Activated naive CD8-positive, alpha-beta T cell treated with anti-CD3 and anti-CD28 coated beads for 36 hours (primary cell): ENCODE measurements at regions not wholly inside any gene's neighbourhood (a gene's known extent, or its start where the extent isn't known, plus 50 kb on each side); places are given as distances from the start of the nearest gene placed in this dataset.
A peak's percentile ranks its signal among the peaks of the same experiment; 100 is the strongest.

Source experiments
- DNase-seq: peaks from one replicate; pipeline ENCODE4 v3.0.0; 2021
- H3K27ac Mint-ChIP-seq: one replicate; pipeline ENCODE4 v1.8.0; 2022; ENCODE audit warnings: mild to moderate bottlenecking, moderate library complexity, mixed read lengths
- H3K27me3 Mint-ChIP-seq: one replicate; pipeline ENCODE4 v1.8.0; 2022; ENCODE audit warnings: mild to moderate bottlenecking, mixed read lengths
- H3K36me3 Mint-ChIP-seq: one replicate; pipeline ENCODE4 v1.8.0; 2021; ENCODE audit warnings: mild to moderate bottlenecking, mixed read lengths
- H3K4me1 Mint-ChIP-seq: one replicate; pipeline ENCODE4 v1.8.0; 2021; ENCODE audit warnings: mixed read lengths
- H3K4me3 Mint-ChIP-seq: one replicate; pipeline ENCODE4 v1.8.0; 2022; ENCODE audit warnings: mild to moderate bottlenecking, moderate library complexity, mixed read lengths
- H3K9me3 Mint-ChIP-seq: one replicate; pipeline ENCODE4 v1.8.0; 2022; ENCODE audit warnings: mixed read lengths

DNA sequence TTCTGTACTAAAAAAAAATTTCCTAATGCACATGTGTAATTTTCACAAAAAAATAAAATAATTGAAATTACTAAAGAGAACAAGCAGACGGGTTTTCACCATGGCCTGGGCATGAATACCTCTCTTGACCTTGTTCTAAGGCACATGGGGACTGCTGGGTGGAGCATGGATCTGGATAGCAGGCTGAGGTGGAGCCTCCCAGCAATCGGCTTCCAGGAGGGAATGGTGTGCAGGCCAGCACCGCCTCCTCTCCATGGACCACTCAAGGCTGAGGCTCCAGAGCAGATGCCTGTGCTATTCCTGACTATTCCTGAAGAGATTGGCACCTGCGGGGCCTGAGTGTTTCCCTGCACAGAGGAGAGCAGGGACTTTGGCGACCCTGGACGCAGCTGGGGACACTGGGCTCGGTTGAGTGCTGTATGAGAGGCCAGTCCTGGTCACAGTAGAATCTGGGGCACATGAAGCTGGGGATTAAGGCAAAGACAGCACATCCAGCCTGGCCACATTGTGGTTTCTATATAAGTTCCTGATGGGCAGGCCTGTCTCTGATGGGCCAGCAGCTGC, 963.6 kb downstream of the BRD1 start:
- Mint-ChIP-seq H3K27me3 (peaks cover 10% of the 10 kb centered on the region), H3K9me3 (no peaks in the 10 kb centered on the region), H3K36me3 (no peaks in the 10 kb centered on the region), H3K27ac (no peak overlapping the region), H3K4me3 (no peak overlapping the region), H3K4me1 (no peaks in the 10 kb centered on the region)
- DNase-seq, result no peak

DNA sequence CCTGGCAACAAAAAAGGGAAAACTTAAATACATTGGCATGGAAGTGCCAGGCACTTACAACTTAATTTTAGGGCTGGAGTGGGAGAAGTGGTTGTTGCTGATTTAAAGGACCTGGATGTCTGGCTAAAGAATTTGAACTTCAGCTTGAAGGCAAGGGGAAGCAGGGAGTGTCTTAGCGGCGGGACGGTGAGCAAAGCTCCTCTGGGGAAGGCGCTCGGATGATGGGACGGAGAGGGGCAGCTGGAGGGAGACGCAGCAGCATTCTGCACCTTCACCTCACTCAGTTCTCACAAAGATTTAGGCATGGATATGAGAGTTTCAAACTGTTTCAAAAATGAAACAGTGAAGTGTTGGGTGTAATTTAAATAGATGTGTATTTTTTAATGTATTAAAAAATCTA, 967.1 kb downstream of the BRD1 start:
- Mint-ChIP-seq H3K9me3 (no peaks in the 10 kb centered on the region), H3K4me3 (no peak overlapping the region), H3K27me3 (peaks cover 11% of the 10 kb centered on the region), H3K27ac (no peak overlapping the region), H3K36me3 (no peaks in the 10 kb centered on the region), H3K4me1 (no peaks in the 10 kb centered on the region)
- no peak for DNase-seq

DNA sequence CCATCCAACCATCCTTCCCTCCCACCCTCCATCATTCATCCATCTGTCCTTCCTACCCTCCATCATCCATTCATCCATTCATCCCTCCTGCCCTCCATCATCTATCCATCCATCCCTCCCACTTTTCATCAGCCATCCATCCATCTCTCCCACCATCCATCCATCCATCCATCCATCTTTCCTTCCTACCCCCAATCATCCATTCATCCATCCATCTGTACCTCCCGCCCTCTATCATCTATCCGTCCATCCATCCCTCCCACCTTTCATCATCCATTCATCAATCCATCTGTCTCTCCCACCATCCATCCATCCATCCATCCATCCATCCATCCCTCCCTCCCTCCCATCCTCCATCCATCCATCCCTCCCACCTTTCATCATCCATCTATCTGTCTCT, 968.8 kb downstream of the BRD1 start:
- H3K27ac Mint-ChIP-seq, result peak overlapping the region; percentile 14
- no peaks in the 10 kb centered on the region for H3K9me3 Mint-ChIP-seq
- H3K36me3 Mint-ChIP-seq, result no peaks in the 10 kb centered on the region
- H3K4me3 Mint-ChIP-seq, result no peak overlapping the region
- DNase-seq, result no peak
- no peaks in the 10 kb centered on the region for H3K4me1 Mint-ChIP-seq
- H3K27me3 Mint-ChIP-seq, result peaks cover 6% of the 10 kb centered on the region

DNA sequence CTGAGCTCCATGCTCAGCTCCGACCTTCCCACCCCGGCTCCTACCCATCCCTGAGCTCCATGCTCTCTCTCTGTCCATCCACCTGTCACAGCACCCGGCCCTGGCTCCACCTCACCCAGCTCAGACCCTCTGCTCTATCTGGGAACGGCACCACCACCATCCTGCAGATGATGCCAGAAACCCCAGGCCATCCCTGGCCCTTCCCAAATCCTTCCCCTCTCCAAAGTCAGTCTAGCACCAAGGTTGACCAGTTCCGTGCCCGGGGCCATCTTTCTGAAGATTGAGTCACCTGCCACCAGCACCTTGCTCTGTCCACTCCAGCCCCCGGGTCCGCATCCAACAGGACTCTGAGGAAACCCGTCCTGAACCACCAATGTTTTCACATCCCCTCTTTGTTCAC, 969.6 kb downstream of the BRD1 start:
- no peak for DNase-seq
- Mint-ChIP-seq H3K4me3 (no peak overlapping the region), H3K4me1 (no peaks in the 10 kb centered on the region), H3K9me3 (no peaks in the 10 kb centered on the region), H3K27ac (peak overlapping the region; percentile 46), H3K36me3 (no peaks in the 10 kb centered on the region), H3K27me3 (peaks cover 6% of the 10 kb centered on the region)

DNA sequence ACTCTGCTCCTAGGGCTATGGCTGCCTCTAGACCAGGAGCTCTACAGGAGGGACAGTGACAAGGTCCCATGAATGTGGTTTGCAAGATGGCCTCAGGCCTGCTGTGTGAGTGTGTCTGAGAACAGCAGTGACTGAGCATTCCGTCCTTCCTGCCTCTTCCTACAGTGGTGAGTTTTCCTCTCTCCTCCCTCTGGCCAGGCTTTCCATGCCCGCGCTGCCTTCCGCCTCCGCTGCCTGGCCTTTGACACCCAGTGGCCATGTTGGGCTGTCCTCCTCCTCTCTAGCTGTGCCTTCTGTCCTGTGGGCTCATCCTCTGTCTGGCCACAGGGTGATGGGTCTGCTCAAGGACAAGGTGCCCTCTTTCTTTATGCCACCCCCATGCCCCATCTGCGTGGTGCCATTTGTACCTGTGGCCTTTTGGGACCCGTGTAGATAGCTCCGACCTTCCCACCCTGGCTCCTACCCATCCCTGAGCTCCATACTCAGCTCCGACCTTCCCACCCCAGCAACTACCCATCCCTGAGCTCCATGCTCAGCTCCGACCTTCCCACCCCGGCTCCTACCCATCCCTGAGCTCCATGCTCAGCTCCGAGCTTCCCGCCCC, 970.4 kb downstream of the BRD1 start:
- Mint-ChIP-seq H3K27me3 (peaks cover 6% of the 10 kb centered on the region), H3K27ac (no peak overlapping the region), H3K9me3 (no peaks in the 10 kb centered on the region), H3K36me3 (no peaks in the 10 kb centered on the region), H3K4me3 (no peak overlapping the region), H3K4me1 (no peaks in the 10 kb centered on the region)
- DNase-seq, result no peak

DNA sequence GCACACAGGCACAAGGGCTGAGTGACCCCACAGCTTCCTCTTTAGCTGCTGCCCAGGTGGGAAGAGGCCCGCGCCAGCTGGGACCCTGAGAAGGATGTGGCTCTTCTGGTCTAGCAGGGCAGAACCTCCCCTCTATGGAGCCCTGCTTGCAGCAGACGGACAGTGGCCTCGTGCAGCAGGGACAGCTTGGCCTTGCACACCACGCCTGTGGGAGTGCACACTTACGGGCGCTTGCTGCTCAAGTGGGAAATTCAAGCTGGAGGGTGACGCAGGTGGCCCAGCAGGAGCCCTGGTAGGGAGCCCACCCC, 971.4 kb downstream of the BRD1 start:
- peaks cover 6% of the 10 kb centered on the region for H3K27me3 Mint-ChIP-seq
- H3K9me3 Mint-ChIP-seq, result no peaks in the 10 kb centered on the region
- H3K36me3 Mint-ChIP-seq, result no peaks in the 10 kb centered on the region
- H3K27ac Mint-ChIP-seq, result no peak overlapping the region
- H3K4me1 Mint-ChIP-seq, result no peaks in the 10 kb centered on the region
- DNase-seq, result no peak
- no peak overlapping the region for H3K4me3 Mint-ChIP-seq

DNA sequence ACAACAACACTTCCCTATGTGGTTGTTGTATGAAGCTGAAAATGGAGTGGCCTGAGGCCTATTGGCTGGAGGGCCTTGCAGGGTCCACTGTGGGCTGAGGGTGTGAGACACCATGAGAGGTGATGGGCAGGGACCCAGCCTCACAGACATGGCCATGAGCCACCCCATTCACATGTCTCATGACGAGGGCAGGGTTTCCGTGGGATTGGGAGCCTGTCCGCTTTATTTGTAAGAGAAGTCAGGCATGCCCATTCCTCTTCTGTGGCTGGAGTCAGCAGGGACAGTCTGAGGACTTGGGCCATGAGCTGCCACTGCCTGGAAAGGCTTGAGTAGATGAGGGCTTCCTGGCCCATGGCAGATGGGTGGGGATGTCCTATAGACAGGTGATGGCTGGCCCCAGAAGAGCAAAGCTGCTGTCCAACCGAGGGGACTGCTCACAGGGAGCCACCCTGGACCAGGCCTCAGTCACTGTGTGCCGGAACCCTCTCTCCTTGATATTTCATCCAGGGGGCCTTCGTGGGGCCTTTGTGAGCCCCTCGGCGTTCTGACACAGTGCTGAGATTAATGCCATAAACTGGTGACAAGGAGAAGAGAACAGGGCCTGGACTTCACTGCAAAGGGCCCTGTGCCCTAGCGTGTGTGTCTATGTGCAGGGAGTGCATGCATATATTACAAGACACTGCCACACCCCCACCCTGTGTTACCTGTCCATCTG, 971.9 kb downstream of the BRD1 start:
- no peaks in the 10 kb centered on the region for H3K36me3 Mint-ChIP-seq
- no peaks in the 10 kb centered on the region for H3K4me1 Mint-ChIP-seq
- no peak for DNase-seq

DNA sequence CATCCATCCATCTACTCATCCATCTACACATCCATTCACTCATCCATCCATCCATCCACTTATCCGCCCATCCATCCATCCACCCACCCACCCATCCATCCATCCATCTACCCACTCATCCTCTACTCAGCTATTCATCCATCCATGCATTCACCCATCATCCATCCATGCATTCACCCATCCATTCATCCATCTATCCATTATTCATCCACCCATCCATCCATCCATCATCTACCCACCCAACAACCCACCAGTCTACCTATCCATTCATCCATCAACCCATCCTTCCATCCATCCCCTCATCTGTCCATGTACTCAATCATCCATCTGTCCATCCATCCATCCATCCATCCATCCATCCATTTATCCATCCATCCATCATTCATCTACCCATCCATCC, 972.7 kb downstream of the BRD1 start:
- Mint-ChIP-seq H3K4me1 (no peaks in the 10 kb centered on the region), H3K36me3 (no peaks in the 10 kb centered on the region), H3K27me3 (peaks cover 6% of the 10 kb centered on the region), H3K27ac (no peak overlapping the region), H3K4me3 (no peak overlapping the region), H3K9me3 (no peaks in the 10 kb centered on the region)
- no peak for DNase-seq

More for the DNA sequence above, 971.9 kb downstream of the BRD1 start:
- Mint-ChIP-seq H3K27ac (no peak overlapping the region), H3K9me3 (no peaks in the 10 kb centered on the region), H3K4me3 (no peak overlapping the region), H3K27me3 (peaks cover 6% of the 10 kb centered on the region)

DNA sequence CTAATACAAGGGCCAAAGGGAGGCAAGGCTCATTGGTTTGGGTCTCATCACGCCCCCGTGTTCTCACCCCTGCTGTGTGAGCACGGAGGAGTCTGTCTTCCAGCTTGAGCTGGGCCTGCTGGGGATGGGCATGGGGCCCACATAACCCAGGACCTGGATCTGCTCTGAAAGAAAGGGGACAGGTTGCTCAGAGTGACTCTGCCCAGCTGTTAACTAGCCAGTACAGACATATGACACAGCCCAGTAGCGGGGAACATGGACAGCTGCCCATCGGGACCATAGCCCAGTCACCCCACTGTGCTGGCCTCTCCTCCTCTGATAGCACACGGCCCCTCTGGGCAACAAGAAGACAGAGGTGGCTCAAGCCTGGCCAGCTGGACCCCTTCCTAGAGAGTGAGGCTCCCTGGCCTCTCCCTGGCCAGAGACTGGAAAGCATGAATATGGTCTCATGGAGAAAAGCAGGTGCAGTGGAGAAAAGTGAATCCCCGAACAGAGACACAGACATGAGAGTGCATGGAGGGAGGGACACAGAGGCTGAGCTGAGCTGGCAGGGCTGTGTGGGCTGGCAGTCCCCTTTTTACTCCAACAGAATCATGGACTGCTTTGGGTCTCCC, 973.9 kb downstream of the BRD1 start:
- Mint-ChIP-seq H3K4me3 (no peak overlapping the region), H3K36me3 (no peaks in the 10 kb centered on the region), H3K27me3 (peaks cover 5% of the 10 kb centered on the region), H3K4me1 (no peaks in the 10 kb centered on the region), H3K27ac (no peak overlapping the region), H3K9me3 (no peaks in the 10 kb centered on the region)
- no peak for DNase-seq

DNA sequence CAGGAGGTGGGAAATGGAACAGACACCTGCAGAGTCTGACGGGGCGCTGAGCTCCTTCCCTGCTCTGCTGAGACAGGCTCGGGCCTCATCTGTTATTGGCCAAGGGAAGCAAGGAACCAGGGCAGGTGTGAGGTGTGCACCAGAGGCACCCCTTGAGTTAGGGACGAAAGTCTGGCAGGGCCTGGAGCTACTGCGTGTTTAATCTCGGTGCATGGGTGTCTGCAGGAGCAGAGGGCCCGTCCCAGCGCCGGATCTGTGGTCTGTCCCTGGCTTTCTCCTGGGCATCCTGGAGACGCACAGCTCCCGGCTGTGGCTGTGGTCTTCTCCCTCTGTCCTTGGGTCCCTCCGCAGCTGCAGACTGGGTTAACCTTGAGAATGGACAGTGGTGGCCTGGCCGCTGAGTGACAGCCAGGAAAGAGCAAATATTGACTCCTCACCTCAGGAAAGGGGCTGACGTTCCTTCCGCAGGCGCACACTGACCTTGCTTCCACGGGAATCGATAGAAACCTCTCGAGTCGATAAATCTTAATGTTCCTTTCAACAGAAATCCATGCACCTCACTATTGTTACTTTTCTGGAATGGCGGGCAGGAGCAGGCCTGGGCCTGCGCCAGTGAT, 975.6 kb downstream of the BRD1 start:
- H3K36me3 Mint-ChIP-seq, result no peaks in the 10 kb centered on the region
- no peak overlapping the region for H3K4me3 Mint-ChIP-seq
- H3K27ac Mint-ChIP-seq, result no peak overlapping the region
- H3K4me1 Mint-ChIP-seq, result no peaks in the 10 kb centered on the region
- peaks cover 5% of the 10 kb centered on the region for H3K27me3 Mint-ChIP-seq
- DNase-seq, result no peak
- H3K9me3 Mint-ChIP-seq, result no peaks in the 10 kb centered on the region

DNA sequence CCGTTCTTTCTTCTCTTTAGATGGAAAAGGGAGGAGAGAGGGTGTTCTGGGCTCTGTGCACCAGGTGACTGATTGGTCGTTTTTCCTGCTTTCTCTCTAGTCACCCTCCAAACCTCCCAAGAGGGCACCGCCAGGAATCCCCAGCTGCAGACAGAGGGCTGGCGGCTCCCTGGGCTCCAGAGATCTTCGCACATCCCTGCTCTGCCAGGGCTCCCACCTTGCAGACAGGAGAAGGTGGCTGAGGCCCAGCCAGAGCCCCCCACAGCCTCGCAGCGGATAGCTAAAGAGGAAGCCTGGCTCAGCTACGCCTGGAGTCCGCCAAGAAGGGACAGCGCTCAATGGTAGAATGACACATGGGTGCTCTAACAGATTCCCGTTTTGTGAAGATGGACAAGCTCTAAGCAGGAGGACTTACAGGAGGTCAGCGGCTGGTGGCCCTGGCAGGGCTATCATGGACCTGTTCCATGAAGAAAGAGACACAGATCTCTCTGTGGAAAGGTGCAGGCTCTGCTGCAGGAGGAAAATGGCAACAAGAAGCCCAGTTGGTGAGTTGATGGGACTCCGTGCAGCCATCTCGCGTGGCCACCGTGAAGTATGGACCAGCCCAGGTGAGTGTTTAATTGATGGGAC, 976.9 kb downstream of the BRD1 start:
- Mint-ChIP-seq H3K9me3 (no peaks in the 10 kb centered on the region), H3K27me3 (peaks cover 11% of the 10 kb centered on the region), H3K4me3 (no peak overlapping the region)

DNA sequence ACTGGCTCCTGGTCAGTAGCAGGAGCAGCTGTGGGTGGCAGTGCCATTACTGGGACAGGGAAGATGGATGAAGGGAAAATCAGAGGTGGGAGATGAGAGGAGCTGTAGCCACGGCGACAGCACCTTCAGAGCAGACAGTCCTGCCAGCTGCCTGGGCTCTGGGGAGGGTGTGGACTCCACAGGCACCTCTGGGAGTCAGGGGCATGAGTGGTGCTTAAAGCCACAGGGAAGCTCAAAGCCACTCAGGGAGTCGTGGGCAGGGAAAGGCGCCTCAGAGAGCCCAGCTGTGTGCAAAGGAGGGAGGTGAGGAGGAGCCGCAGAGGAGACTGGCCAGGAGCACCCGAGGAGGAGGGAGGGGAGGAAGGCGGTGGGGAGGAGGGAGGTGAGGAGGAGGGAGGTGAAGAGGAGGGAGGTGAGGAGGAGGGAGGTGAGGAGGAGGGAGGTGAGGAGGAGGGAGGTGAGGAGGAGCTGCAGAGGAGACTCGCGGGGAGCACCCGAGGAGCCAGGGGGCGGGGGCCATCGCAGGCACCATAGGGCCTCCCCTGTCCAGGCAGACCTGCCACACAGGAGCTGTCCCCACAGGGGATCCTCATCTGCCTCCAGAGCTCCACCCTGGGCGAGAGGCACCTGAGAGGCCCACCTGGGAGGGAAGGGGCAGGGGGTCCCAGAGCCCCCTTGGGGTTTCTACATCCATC, 977.6 kb downstream of the BRD1 start:
- no peak overlapping the region for H3K27ac Mint-ChIP-seq
- H3K27me3 Mint-ChIP-seq, result peaks cover 12% of the 10 kb centered on the region
- no peaks in the 10 kb centered on the region for H3K4me1 Mint-ChIP-seq

More for the DNA sequence above, 976.9 kb downstream of the BRD1 start:
- H3K4me1 Mint-ChIP-seq, result no peaks in the 10 kb centered on the region
- no peaks in the 10 kb centered on the region for H3K36me3 Mint-ChIP-seq
- DNase-seq, result no peak
- no peak overlapping the region for H3K27ac Mint-ChIP-seq

DNA sequence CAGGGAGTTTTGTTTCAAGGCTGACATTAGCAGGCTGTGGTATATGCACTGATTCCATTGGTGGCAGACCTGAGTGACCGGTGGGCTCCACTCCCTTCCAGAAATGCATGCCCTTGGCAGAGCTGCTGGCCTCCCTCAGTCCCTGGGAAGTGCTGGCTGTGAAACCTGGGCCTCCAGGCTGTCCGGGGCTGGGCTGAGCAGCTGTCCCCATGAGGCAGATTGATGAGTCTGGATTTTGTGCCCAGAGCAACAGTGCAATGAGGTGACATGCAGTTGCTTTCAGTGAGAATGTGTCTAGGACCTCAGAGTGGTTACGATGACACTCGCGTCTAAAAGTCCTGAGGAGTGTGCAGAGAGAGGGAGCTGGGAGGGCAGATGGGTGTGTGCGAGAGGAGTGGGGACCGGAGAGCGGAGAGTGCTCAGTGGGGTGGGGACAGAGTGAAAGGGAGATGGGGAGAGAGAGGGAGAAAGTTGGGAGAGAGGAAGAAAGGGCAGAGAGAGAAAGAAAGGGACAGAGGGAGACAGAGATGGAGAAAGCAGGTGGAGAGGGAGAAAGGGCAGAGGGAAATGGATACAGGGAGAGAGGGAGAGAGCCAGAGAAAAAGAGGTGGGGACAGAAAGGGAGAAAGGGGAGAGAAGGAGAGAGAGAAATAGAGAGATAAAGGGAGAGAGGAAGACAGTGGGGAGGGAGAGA, 978.3 kb downstream of the BRD1 start:
- H3K36me3 Mint-ChIP-seq, result no peaks in the 10 kb centered on the region
- no peak overlapping the region for H3K4me3 Mint-ChIP-seq
- H3K27ac Mint-ChIP-seq, result no peak overlapping the region
- no peaks in the 10 kb centered on the region for H3K9me3 Mint-ChIP-seq
- no peaks in the 10 kb centered on the region for H3K4me1 Mint-ChIP-seq
- H3K27me3 Mint-ChIP-seq, result peaks cover 14% of the 10 kb centered on the region
- no peak for DNase-seq

More for the DNA sequence above, 977.6 kb downstream of the BRD1 start:
- DNase-seq, result no peak
- no peaks in the 10 kb centered on the region for H3K36me3 Mint-ChIP-seq
- H3K9me3 Mint-ChIP-seq, result no peaks in the 10 kb centered on the region
- no peak overlapping the region for H3K4me3 Mint-ChIP-seq

DNA sequence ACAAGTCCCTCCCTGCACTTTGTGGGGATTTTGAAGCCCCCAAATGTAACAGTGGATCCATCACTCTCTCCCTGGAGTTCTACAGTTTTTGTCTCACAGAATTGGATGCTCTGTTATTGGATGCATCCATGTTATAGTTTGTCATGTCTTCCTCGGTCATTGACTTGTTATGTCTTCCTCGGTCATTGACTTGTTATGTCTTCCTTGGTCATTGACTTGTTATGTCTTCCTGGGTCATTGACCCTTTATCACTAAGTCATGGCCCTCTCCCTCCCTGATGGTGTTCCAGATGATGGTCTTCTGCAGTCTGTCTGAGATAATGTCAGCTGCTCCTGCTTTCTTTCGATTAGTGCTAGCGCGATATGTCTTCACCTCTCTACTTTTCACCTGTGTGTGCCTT, 981.5 kb downstream of the BRD1 start:
- H3K9me3 Mint-ChIP-seq, result no peaks in the 10 kb centered on the region
- H3K4me3 Mint-ChIP-seq, result no peak overlapping the region
- no peaks in the 10 kb centered on the region for H3K4me1 Mint-ChIP-seq
- H3K27ac Mint-ChIP-seq, result no peak overlapping the region
- peaks cover 24% of the 10 kb centered on the region for H3K27me3 Mint-ChIP-seq
- no peaks in the 10 kb centered on the region for H3K36me3 Mint-ChIP-seq
- no peak for DNase-seq
